HL-60 (cell line): ENCODE measurements at regions not wholly inside any gene's neighbourhood (a gene's known extent, or its start where the extent isn't known, plus 50 kb on each side); places are given as distances from the start of the nearest gene placed in this dataset.

Experiments used
- DNase-seq, 2 experiments: peaks; one replicate each; pipeline ENCODE4 v3.0.0-alpha.2; 2010 to 2020; ENCODE audit warnings: low read depth in 1 of 2, low spot score in 1 of 2
- H3K27ac ChIP-seq: fragments of 250-450 bp; sonication (Bioruptor Pico); replicated peaks from 2 replicates; pipeline ENCODE4 v1.5.1; 2020; ENCODE audit warnings: mild to moderate bottlenecking, moderate library complexity
- H3K27me3 ChIP-seq: fragments of 250-450 bp; sonication (Bioruptor Pico); 2 replicates; pipeline ENCODE4 v1.5.1; 2021; ENCODE audit warnings: mild to moderate bottlenecking, moderate library complexity; ENCODE audit not compliant: insufficient read depth, poor library complexity, severe bottlenecking
- H3K4me3 ChIP-seq: replicated peaks from 2 replicates; pipeline ENCODE4 v1.5.1; 2011; ENCODE audit warnings: mild to moderate bottlenecking, control low read depth, low read length; ENCODE audit not compliant: insufficient read depth
- GABPA ChIP-seq: IDR thresholded peaks from 2 replicates; pipeline ENCODE4 v1.6.1; 2012; ENCODE audit warnings: low read depth
- POLR2AphosphoS5 ChIP-seq: IDR thresholded peaks from 2 replicates; pipeline ENCODE4 v1.6.1; 2012; ENCODE audit warnings: low read depth
- SPI1 ChIP-seq: IDR thresholded peaks from 2 replicates; pipeline ENCODE4 v1.6.1; 2012; ENCODE audit warnings: low read depth, mild to moderate bottlenecking, borderline replicate concordance
- TF ChIP-seq, protein P1 (sequence below): IDR thresholded peaks from 2 replicates; pipeline ENCODE4 v1.6.1; 2012; ENCODE audit warnings: low read depth; ENCODE audit not compliant: insufficient replicate concordance
- TF ChIP-seq, protein P2 (sequence below): IDR thresholded peaks from one replicate; pipeline ENCODE4 v1.5.1; 2011; ENCODE audit warnings: low read length, control low read depth, inconsistent platforms; ENCODE audit not compliant: insufficient read depth

DNA sequence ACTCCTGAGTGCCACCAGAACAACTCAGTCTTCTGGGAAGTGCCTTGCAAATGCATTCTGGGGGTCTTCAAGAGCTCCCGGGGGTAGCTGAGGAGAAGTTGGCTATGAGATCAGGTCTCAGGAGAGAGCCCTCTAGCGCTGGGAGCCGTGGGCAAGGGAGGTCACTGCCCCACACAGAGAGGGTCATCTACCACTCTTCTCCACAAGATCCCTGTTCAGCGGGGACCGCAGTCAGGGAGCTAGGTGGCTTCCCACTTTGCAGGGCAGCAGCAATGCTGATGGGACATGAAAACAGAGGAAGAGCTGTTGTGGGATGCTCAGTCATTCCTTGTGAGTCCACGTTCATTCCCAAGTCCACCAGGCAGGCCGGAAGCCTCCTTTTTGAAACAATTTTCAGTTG, 66.6 kb downstream of the ACKR3 start:
- no peak overlapping the region for H3K27ac ChIP-seq
- no peak for DNase-seq
- H3K27me3 ChIP-seq = no peaks in the 10 kb centered on the region
- no peak overlapping the region for H3K4me3 ChIP-seq
- TF ChIP-seq, protein P1, sequence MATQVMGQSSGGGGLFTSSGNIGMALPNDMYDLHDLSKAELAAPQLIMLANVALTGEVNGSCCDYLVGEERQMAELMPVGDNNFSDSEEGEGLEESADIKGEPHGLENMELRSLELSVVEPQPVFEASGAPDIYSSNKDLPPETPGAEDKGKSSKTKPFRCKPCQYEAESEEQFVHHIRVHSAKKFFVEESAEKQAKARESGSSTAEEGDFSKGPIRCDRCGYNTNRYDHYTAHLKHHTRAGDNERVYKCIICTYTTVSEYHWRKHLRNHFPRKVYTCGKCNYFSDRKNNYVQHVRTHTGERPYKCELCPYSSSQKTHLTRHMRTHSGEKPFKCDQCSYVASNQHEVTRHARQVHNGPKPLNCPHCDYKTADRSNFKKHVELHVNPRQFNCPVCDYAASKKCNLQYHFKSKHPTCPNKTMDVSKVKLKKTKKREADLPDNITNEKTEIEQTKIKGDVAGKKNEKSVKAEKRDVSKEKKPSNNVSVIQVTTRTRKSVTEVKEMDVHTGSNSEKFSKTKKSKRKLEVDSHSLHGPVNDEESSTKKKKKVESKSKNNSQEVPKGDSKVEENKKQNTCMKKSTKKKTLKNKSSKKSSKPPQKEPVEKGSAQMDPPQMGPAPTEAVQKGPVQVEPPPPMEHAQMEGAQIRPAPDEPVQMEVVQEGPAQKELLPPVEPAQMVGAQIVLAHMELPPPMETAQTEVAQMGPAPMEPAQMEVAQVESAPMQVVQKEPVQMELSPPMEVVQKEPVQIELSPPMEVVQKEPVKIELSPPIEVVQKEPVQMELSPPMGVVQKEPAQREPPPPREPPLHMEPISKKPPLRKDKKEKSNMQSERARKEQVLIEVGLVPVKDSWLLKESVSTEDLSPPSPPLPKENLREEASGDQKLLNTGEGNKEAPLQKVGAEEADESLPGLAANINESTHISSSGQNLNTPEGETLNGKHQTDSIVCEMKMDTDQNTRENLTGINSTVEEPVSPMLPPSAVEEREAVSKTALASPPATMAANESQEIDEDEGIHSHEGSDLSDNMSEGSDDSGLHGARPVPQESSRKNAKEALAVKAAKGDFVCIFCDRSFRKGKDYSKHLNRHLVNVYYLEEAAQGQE = no peak
- TF ChIP-seq, protein P2, sequence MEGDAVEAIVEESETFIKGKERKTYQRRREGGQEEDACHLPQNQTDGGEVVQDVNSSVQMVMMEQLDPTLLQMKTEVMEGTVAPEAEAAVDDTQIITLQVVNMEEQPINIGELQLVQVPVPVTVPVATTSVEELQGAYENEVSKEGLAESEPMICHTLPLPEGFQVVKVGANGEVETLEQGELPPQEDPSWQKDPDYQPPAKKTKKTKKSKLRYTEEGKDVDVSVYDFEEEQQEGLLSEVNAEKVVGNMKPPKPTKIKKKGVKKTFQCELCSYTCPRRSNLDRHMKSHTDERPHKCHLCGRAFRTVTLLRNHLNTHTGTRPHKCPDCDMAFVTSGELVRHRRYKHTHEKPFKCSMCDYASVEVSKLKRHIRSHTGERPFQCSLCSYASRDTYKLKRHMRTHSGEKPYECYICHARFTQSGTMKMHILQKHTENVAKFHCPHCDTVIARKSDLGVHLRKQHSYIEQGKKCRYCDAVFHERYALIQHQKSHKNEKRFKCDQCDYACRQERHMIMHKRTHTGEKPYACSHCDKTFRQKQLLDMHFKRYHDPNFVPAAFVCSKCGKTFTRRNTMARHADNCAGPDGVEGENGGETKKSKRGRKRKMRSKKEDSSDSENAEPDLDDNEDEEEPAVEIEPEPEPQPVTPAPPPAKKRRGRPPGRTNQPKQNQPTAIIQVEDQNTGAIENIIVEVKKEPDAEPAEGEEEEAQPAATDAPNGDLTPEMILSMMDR = no peak
- TF ChIP-seq POLR2AphosphoS5 = no peak
- TF ChIP-seq SPI1 = no peak
- no peak for TF ChIP-seq GABPA

- no peak for TF ChIP-seq POLR2AphosphoS5
- TF ChIP-seq GABPA = no peak
- TF ChIP-seq, protein P2 = no peak
- no peak for TF ChIP-seq SPI1
- DNase-seq = no peak
- H3K27ac ChIP-seq = no peak overlapping the region
- no peak overlapping the region for H3K4me3 ChIP-seq
- no peaks in the 10 kb centered on the region for H3K27me3 ChIP-seq
Observed at GRCh38 chr2:236636714-236637470, 67.3 kb downstream of the ACKR3 start.

DNA sequence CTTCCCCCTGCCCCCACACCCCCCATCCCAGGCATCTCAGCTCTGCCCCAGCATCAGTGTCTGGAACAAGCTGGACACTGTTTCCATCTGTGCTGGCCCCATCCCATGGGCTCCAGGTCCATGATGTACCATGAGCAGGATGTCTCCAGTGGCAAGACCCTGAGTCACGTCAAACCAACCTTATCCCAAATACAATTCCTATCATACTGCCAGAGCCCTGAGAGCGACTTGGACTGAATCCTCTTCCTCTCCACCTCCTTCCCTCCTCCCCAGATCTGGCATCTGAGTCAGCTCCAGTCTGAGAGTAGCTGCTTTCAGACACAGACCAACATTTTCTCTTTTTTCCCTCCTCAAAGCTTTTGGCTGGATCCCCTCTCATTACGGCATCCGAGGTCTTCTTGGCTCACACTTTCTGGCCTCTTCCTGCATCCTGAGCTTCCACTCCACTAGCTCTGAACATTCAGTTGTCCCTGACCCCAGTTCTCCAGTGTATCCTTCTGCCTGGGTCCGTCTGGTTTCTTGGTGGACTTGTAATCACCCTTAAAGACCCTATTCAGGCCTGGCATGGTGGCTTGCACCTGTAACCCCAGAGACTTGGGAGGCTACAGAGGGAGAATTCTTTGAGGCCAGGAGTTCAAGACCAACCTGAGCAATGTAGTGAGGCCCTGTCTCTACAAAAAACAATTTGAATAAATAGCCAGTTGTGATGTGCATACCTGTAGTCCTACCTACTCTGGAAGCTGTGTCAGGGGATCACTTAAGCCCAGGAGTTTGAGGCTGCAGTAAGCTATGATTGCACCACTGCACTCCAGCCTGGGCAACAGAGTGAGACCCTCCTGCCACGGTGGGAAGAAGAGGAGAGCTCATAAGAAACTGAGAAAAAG, 68.3 kb downstream of the ACKR3 start:
- Histone ChIP-seq H3K4me3 (no peak overlapping the region), H3K27me3 (no peaks in the 10 kb centered on the region), H3K27ac (no peak overlapping the region)
- no peak for DNase-seq
- TF ChIP-seq, protein P2 = no peak

DNA sequence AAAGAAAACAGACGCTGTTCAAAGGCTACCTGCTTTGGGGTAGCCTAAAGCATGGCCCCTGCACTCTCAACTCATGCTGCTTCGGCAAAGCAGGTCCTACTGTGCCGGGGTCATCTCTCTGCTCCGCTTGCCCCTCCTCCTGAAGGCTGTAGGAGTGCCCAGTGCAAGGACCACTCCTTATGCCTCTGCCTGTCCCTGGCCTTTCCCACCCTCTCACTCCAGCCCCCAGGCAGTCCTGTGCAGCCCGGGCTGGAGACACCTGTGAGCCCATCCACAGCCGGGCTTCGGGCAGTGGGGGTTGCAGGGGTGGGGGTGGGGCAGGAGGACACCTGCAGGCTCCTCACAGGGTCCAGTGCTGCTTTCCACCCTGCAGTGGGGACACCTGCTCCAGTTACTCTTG, 69.1 kb downstream of the ACKR3 start:
- H3K27ac ChIP-seq = no peak overlapping the region
- TF ChIP-seq, protein P2 = no peak
- no peak for TF ChIP-seq GABPA
- TF ChIP-seq, protein P1 = no peak
- no peak for TF ChIP-seq SPI1
- no peak for TF ChIP-seq POLR2AphosphoS5
- no peak for DNase-seq
- H3K4me3 ChIP-seq = no peak overlapping the region
- H3K27me3 ChIP-seq = no peaks in the 10 kb centered on the region
